HEK293 (cell line): ENCODE measurements at regions not wholly inside any gene's neighbourhood (a gene's known extent, or its start where the extent isn't known, plus 50 kb on each side); places are given as distances from the start of the nearest gene placed in this dataset.

Experiments used
- ATF2 ChIP-seq: fragments of 450-650 bp; formaldehyde crosslinking; IDR thresholded peaks from 2 replicates; pipeline ENCODE4 v1.5.1; 2016; ENCODE audit warnings: missing biosample characterization, missing genetic modification characterization, low read depth
- SETDB1 ChIP-seq: IDR thresholded peaks from one replicate; pipeline ENCODE4 v1.6.1; 2017; ENCODE audit warnings: mild to moderate bottlenecking, low read length, moderate library complexity, mixed read lengths; ENCODE audit not compliant: insufficient read length
- YY1 ChIP-seq: fragments of 450-650 bp; formaldehyde crosslinking; IDR thresholded peaks from 2 replicates; pipeline ENCODE4 v1.5.1; 2018; ENCODE audit warnings: missing biosample characterization, missing genetic modification characterization
- ZBTB26 ChIP-seq: fragments of 450-650 bp; formaldehyde crosslinking; optimal IDR thresholded peaks from 2 replicates; pipeline ENCODE3; 2016; ENCODE audit warnings: missing biosample characterization, mild to moderate bottlenecking, missing genetic modification characterization
- ZIC2 ChIP-seq: fragments of 450-650 bp; formaldehyde crosslinking; IDR thresholded peaks from 2 replicates; pipeline ENCODE4 v1.5.1; 2016; ENCODE audit warnings: missing biosample characterization, missing genetic modification characterization
- ZNF184 ChIP-seq: fragments of 450-650 bp; IDR thresholded peaks from 2 replicates; pipeline ENCODE4 v1.5.1; 2018; ENCODE audit warnings: missing biosample characterization, mild to moderate bottlenecking, missing genetic modification characterization
- ZNF274 ChIP-seq, 2 experiments: fragments of 200-500 bp in 1 of 2; fragments of 450-650 bp in 1 of 2; sonication (Bioruptor generic) in 1 of 2; formaldehyde crosslinking in 1 of 2; IDR thresholded peaks; 2 replicates each; pipeline versions ENCODE4 v1.5.1 to v1.6.1; 2014 to 2016; ENCODE audit warnings: borderline replicate concordance in 1 of 2, inconsistent platforms in 1 of 2, low read length in 1 of 2, missing biosample characterization in 1 of 2, missing genetic modification characterization in 1 of 2

GRCh38 chr6:140623498-140623897 is 1249.0 kb upstream of the CITED2 start:
- TF ChIP-seq SETDB1, result no peak
- TF ChIP-seq ZBTB26 (tag by site-specific recombination), result no peak
- no peak for TF ChIP-seq ATF2 (tag by site-specific recombination)
- TF ChIP-seq ZNF184, result no peak
- no peak for TF ChIP-seq ZIC2 (tag by site-specific recombination)
- TF ChIP-seq YY1 (tag by site-specific recombination), result no peak
- TF ChIP-seq ZNF274 (IDR thresholded peaks at IDR 0.05; ENCODE audit: low read length), result no peak
- TF ChIP-seq ZNF274 (tag by site-specific recombination; IDR thresholded peaks at IDR 0.05; ENCODE audit: borderline replicate concordance), result no peak
